Fibroblast of lung (primary cell): ENCODE measurements at regions not wholly inside any gene's neighbourhood (a gene's known extent, or its start where the extent isn't known, plus 50 kb on each side); places are given as distances from the start of the nearest gene placed in this dataset.

Source experiments
- DNase-seq, 2 donors: peaks; one replicate each; pipeline versions ENCODE4 v3.0.0 to v3.0.0-alpha.2; 2010; ENCODE audit warnings: low read depth in 2 of 2
- H2AFZ ChIP-seq: 2 replicates; pipeline ENCODE4 v1.5.1; 2012; ENCODE audit warnings: low read length, control low read depth, inconsistent platforms
- H3K27ac ChIP-seq: 2 replicates; pipeline ENCODE4 v1.5.1; 2011; ENCODE audit warnings: low read length, control low read depth; ENCODE audit not compliant: insufficient read depth
- H3K27me3 ChIP-seq: 2 replicates; pipeline ENCODE4 v1.5.1; 2011; ENCODE audit warnings: mild to moderate bottlenecking, low read length; ENCODE audit not compliant: control insufficient read depth, insufficient read depth
- H3K36me3 ChIP-seq: 2 replicates; pipeline ENCODE4 v1.5.1; 2011; ENCODE audit warnings: low read length; ENCODE audit not compliant: control insufficient read depth, insufficient read depth
- H3K4me1 ChIP-seq: 2 replicates; pipeline ENCODE4 v1.5.1; 2011; ENCODE audit warnings: low read length; ENCODE audit not compliant: control insufficient read depth, insufficient read depth; ENCODE audit errors: extremely low read depth
- H3K4me2 ChIP-seq: 2 replicates; pipeline ENCODE4 v1.5.1; 2011; ENCODE audit warnings: low read length, control low read depth; ENCODE audit not compliant: insufficient read depth; ENCODE audit errors: extremely low read depth
- H3K4me3 ChIP-seq, 4 experiments: fragments of 200-600 bp in 1 of 4; sonication (generic) in 1 of 4; replicated peaks in 1 of 4; 2 replicates each; pipeline ENCODE4 v1.5.1; 2011 to 2016; ENCODE audit warnings: low read length in 4 of 4, low read depth in 3 of 4, mild to moderate bottlenecking in 3 of 4, control low read depth in 2 of 4, inconsistent platforms in 1 of 4, mixed read lengths in 1 of 4; ENCODE audit not compliant: insufficient read depth in 1 of 4; ENCODE audit errors: control extremely low read depth in 1 of 4
- H3K79me2 ChIP-seq: 2 replicates; pipeline ENCODE4 v1.5.1; 2012; ENCODE audit warnings: mild to moderate bottlenecking, low read length, inconsistent platforms; ENCODE audit not compliant: control insufficient read depth, insufficient read depth
- H3K9ac ChIP-seq: 2 replicates; pipeline ENCODE4 v1.5.1; 2011; ENCODE audit warnings: mild to moderate bottlenecking, low read length, control low read depth; ENCODE audit not compliant: insufficient read depth
- H3K9me3 ChIP-seq: 2 replicates; pipeline ENCODE4 v1.5.1; 2012; ENCODE audit warnings: low read depth, low read length; ENCODE audit not compliant: control insufficient read depth, insufficient read depth
- H4K20me1 ChIP-seq: 2 replicates; pipeline ENCODE4 v1.5.1; 2011; ENCODE audit warnings: low read length; ENCODE audit not compliant: control insufficient read depth, insufficient read depth; ENCODE audit errors: extremely low read depth
- CTCF ChIP-seq, 2 donors: IDR thresholded peaks in 1 of 2; conservative IDR thresholded peaks in 1 of 2; 1 replicate in 1 of 2; 2 replicates in 1 of 2; pipeline ENCODE4 v1.5.1; 2011 to 2012; ENCODE audit warnings: low read length in 2 of 2, control low read depth in 1 of 2, inconsistent platforms in 1 of 2, low read depth in 1 of 2, mild to moderate bottlenecking in 1 of 2
- EZH2 ChIP-seq: IDR thresholded peaks from 2 replicates; pipeline ENCODE4 v1.5.1; 2012; ENCODE audit warnings: low read length, control low read depth, mild to moderate bottlenecking; ENCODE audit errors: missing control alignments

- Histone ChIP-seq H3K4me2 (no peak overlapping the region), H4K20me1 (no peaks in the 10 kb centered on the region), H3K9me3 (no peaks in the 10 kb centered on the region), H3K4me3 (no peak overlapping the region), H2AFZ (no peak overlapping the region), H3K79me2 (no peaks in the 10 kb centered on the region), H3K9ac (no peak overlapping the region), H3K27me3 (peaks cover 7% of the 10 kb centered on the region), H3K36me3 (no peaks in the 10 kb centered on the region), H3K27ac (no peak overlapping the region), H3K4me1 (no peaks in the 10 kb centered on the region)
- TF ChIP-seq EZH2 (no peak), CTCF (conservative IDR thresholded peaks at IDR 0.05 in 1 of 2, IDR thresholded peaks at IDR 0.05 in 1 of 2; ENCODE audit: low read depth in 1 of 2, low read length in 2 of 2) (no peak)
- DNase-seq = no peak
Measured at GRCh38 chr2:100673115-100673514, 110.3 kb downstream of the PDCL3 start.

- H3K4me1 ChIP-seq = no peaks in the 10 kb centered on the region
- H4K20me1 ChIP-seq = no peaks in the 10 kb centered on the region
- no peak overlapping the region for H3K27ac ChIP-seq
- no peaks in the 10 kb centered on the region for H3K36me3 ChIP-seq
- no peak overlapping the region for H2AFZ ChIP-seq
- no peak for TF ChIP-seq CTCF (conservative IDR thresholded peaks at IDR 0.05 in 1 of 2, IDR thresholded peaks at IDR 0.05 in 1 of 2; ENCODE audit: low read depth in 1 of 2, low read length in 2 of 2)
- no peak for TF ChIP-seq EZH2
- H3K79me2 ChIP-seq = no peaks in the 10 kb centered on the region
- H3K4me2 ChIP-seq = no peak overlapping the region
- DNase-seq = no peak
- no peaks in the 10 kb centered on the region for H3K9me3 ChIP-seq
- no peak overlapping the region for H3K4me3 ChIP-seq
- H3K9ac ChIP-seq = no peak overlapping the region
- H3K27me3 ChIP-seq = peaks cover 7% of the 10 kb centered on the region
Measured at GRCh38 chr2:100673691-100674485, 111.1 kb downstream of the PDCL3 start.

- Histone ChIP-seq H4K20me1 (no peaks in the 10 kb centered on the region), H3K27ac (no peak overlapping the region), H3K4me1 (no peaks in the 10 kb centered on the region), H3K27me3 (peaks cover 7% of the 10 kb centered on the region), H3K4me3 (no peak overlapping the region), H2AFZ (no peak overlapping the region), H3K9me3 (no peaks in the 10 kb centered on the region), H3K9ac (no peak overlapping the region), H3K4me2 (no peak overlapping the region), H3K79me2 (no peaks in the 10 kb centered on the region), H3K36me3 (no peaks in the 10 kb centered on the region)
- TF ChIP-seq EZH2 (no peak), CTCF (conservative IDR thresholded peaks at IDR 0.05 in 1 of 2, IDR thresholded peaks at IDR 0.05 in 1 of 2; ENCODE audit: low read depth in 1 of 2, low read length in 2 of 2) (no peak)
- DNase-seq = no peak
Measured at GRCh38 chr2:100674666-100675065, 111.9 kb downstream of the PDCL3 start.
